GM19452 (cell line): ENCODE measurements at regions not wholly inside any gene's neighbourhood (a gene's known extent, or its start where the extent isn't known, plus 50 kb on each side); places are given as distances from the start of the nearest gene placed in this dataset.

Source experiments
- ATAC-seq: cut with Tn5 transposase; IDR thresholded peaks from one replicate; pipeline ENCODE4 v1.9.1; 2021; ENCODE audit not compliant: unreplicated experiment

- no peak for ATAC-seq
These were observed 73.2 kb upstream of the NKX1-1 start for GRCh38 chr4:1479454-1479853.

- ATAC-seq, result no peak
These were observed 72.6 kb upstream of the NKX1-1 start for GRCh38 chr4:1478766-1479355.

DNA sequence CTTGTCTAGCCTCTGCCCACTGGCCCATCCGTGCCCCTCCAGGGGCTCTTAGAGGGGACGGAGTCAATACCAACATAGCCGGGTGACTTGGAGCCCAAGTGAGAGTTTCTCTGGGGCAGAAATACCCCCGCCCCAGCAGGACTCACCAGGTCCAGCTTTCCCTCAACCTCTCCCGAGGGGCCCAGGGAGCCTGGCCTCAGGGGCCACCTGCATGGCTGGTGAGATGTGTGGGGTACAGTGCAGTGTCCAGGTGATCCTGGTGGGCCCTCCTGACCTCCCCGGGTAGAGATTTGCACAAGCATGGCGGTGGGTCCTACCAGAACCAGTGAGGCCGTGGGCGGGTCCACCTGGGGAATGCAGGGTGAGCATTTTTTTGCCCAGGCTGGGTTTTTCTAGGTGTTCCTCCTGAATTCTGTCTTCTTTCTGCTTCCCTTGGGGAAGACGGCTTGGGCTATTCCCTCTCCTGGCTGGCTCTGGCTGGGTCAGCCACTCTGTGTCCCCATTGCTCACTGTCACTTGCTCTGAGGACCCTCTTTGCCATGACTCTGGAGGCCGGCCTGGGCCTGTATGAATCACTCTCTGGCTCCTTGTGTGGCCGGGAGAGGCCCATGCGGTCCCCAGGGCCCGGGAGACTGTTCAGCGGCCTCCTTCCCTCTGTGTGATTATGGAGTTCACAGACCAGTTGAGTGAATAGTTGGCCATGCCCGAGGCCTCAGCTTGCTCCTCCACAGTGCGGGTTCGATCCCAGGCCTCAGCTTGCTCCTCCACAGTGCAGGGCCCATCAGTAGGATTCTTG, 71.0 kb upstream of the NKX1-1 start:
- no peak for ATAC-seq

DNA sequence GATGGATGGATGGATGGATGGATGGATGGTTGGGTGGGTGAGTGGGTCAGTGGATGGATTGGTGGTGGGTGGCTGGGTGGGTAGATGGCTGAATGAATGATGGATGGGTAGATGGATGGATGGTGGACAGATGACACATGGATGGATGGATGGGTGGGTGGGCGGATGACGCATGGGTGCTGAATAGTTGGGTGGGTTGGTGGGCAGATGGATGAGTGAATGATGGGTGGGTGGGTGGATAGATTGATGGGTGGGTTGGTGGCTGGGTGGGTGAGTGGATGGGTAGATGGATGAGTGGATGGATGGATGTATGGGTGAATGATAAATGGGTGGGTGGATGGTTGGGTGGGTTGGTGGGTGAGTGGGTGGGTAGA, 69.9 kb upstream of the NKX1-1 start:
- ATAC-seq, result no peak

- ATAC-seq, result no peak
These were observed 69.3 kb upstream of the NKX1-1 start for GRCh38 chr4:1475277-1476139.

GRCh38 chr4:1474126-1475090, 68.2 kb upstream of the NKX1-1 start:
- no peak for ATAC-seq

DNA sequence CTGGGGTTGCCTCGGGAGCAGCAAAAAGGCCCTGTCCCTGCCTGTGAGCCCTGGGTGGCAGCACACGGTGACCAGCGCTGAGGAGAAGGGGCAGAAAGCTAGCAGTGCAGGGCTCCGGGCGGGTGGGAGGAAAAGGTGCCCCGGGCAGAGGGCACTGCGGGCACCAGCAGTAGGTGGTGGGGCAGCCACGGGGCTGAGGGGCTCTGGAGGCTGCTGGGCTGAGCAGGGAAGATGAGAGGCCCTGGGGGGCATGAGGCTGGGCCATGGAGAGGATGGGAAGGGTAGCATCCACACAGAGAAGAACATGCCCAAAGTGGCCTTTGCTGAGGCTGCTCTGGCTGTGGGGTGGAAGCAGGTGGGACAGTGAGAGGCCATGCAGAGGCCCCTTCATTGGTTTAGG, 67.5 kb upstream of the NKX1-1 start:
- ATAC-seq, result no peak

- ATAC-seq, result no peak
These were observed 66.8 kb upstream of the NKX1-1 start for GRCh38 chr4:1472911-1473518.

- no peak for ATAC-seq
These were observed 66.0 kb upstream of the NKX1-1 start for GRCh38 chr4:1472148-1472797.

- ATAC-seq, result no peak
These were observed 65.4 kb upstream of the NKX1-1 start for GRCh38 chr4:1471443-1472147.

DNA sequence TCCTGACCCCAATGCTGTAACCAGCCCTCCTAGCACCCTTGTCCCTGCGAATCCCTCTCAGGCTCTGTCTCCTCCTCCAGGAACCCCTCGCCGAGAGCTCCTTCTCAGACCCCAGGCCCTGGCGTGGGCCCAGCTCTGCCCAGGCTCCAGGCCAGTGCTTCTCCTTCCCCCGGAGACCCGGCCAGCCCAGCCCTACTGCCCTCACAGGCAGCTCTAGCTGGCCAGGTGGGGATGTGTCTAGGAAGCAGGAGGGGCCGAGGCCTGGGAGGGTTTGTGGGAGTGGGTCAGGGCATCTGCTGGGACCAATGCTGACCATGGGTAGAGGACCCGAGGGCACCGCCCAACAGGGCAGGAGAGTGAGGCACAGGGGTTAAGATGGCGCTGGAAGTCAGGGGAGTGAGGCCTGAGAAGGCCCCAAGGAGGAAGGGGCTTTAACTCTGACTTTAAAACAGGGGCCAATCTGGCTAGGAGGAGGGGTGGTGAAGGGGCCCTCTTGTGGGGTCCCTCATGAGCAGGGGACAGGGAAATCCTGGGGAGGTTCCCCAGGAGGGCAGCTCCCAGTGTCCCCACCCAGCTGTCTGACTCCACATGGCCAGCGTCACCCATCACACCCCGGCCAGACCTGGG, 64.7 kb upstream of the NKX1-1 start:
- ATAC-seq, result no peak

DNA sequence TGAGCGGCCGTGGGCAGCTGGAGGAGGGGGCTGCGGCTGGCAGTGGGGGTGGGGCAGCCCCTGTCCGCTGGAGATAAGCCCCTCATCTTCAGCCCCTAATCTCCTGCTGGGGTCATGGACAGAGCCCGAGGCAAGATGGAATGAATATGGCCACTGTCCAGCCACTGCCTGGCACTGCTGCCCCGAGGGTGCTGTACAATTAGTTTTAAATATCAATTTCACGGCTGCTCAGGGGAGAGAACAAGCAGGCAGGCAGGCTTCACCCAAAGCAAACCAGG, 64.1 kb upstream of the NKX1-1 start:
- no peak for ATAC-seq

- ATAC-seq, result no peak
These were observed 63.6 kb upstream of the NKX1-1 start for GRCh38 chr4:1469607-1470392.

- ATAC-seq, result no peak
These were observed 62.8 kb upstream of the NKX1-1 start for GRCh38 chr4:1469043-1469442.

DNA sequence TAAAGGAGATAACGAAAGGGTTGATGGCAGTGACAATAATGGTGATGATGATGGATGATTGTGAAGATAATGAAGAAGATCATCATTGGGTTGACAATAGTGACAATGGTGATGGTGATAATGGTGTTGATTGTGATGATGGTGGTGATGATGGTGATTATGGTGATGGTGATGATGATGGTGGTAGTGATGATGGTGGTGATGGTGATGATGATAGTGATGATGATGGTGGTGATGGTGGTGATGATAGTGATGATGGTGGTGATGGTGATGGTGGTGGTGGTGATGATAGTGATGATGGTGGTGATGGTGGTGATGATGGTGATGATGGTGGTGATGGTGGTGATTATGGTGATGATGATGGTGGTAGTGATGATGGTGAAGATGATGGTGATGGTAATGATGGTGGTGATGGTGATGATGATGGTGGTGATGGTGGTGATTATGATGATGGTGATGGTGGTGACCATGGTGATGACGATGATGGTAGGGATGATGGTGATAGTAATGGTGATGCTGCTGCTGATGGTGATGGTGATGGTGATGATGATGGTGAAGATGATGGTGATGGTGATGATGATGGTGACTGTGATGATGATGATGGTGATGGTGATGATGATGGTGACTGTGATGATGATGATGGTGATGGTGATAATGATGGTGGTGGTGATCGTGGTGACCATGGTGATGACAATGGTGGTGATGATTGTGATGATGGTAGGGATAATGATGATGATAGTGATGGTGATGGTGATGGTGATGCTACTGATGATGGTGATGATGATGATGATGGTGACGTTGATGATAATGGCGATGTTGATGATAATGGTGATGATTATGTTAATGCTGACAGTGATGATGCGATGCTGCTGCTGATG, 61.6 kb upstream of the NKX1-1 start:
- no peak for ATAC-seq

DNA sequence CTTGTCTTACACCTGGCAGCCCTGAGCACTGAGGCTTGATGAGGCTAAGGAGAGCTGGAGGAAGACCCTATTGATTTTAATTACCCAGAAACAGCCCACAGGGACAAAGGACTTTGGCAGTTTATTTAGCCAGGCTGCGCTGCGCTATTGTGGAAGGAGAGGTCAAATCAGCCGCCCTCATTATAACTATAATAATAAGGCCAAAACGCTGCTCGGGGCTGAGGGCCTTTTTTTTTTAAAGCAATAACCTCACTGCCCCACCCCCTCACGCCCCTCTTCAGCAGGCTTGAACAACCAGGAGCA, 60.6 kb upstream of the NKX1-1 start:
- ATAC-seq, result no peak

DNA sequence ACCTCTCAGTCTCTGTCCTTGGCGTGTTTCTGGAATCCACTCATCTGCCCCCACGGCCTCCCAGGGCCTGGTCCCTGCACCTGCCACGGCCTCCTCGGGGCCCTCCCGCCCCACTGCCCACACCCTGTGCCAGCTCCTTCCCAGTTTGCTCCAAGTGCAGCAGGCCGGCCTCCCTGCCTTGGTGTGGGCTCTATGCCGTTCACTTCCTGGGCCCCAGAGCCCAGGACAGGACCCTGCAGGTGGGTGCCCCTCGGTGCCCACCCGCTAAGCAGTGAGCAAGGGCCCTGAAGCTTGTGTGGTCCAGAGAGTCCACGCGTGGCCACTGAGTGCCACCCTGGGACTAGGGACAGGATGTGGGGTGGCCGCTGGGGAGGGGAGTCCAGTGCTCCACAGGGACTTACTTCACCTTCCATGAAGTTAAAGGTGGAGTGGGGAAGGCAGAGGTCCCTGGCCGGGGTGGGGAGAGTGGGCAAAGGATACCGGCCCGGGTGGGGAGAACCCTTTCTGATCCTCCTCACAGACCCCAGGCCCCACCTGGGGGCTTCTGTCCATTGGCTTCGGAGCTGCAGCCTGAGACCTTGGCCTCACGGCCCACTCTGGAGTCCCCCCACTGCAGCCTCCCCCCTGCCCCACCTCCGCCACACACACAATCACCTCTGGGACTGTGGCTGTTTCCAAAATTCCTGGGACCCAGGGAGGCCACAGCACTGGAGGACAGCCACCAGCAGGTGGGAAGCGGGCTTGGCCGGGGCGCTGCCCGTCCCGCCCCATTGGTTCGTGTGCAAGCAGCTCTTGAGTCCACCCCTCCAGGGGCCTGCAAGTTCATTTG, 60.0 kb upstream of the NKX1-1 start:
- no peak for ATAC-seq
